NCI-H526 treated with DMSO at 0.1 percent for 48 hours (cell line): ENCODE measurements at regions not wholly inside any gene's neighbourhood (a gene's known extent, or its start where the extent isn't known, plus 50 kb on each side); places are given as distances from the start of the nearest gene placed in this dataset.
A peak's percentile ranks its signal among the peaks of the same experiment; 100 is the strongest.
"Not testable (repeated sequence)": the region's sequence is repeated elsewhere in the genome, so short reads cannot be mapped to it uniquely, and the experiment has no call there.

Experiments used
- DNase-seq: peaks from one replicate; lab custom pipeline; 2025; lab: John Stamatoyannopoulos, UW

DNA sequence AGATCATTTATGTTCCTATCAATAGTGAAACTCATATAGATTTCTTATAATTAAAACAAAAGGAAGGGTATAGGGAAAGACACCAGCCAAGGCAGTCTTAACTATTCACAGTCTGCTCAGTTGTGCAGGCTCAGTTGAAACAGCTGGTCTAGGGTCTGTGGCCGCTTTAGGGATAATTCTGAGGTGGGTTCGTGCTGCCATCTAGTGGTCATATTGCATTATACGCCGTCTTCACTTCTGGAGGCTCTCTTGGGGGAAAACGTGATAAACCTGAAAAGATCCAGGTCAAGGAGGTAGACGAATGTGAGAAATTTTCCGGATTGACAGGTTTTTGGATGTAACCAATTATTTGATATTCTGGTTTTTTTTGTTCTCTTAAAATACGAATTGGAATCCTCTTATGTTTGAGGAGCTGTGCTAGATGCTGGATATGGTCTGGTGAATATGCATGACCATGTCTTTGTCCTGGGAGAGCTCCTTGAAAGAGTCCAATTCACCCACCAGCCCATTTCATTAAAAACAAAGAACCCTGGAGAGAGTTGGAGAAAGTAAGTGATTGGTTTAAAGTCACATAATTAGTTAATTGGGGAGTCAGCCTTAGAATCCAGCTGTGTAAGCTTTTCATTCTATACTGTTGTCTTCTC lies 492.4 kb downstream of the PLCL1 start:
- peak; percentile 54 for DNase-seq

DNA sequence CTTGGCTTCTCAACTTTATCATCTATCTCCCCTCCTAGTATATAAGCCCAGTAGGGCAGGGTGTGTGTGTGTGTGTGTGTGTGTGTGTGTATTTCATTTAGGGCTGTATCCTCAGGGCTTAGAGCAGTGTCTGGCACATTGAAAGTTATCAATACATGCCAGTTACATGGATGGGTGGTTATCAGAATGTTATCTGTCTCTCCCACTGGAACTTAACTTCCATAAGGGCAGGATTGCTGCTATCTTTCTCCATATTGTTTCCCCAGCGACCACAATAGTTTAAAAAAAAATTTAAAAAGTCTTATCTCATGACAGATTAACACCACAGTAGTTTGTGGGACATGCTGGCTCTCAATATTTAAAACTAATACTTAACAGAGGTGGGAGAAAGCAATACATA lies 488.9 kb downstream of the PLCL1 start:
- DNase-seq = no peak

DNA sequence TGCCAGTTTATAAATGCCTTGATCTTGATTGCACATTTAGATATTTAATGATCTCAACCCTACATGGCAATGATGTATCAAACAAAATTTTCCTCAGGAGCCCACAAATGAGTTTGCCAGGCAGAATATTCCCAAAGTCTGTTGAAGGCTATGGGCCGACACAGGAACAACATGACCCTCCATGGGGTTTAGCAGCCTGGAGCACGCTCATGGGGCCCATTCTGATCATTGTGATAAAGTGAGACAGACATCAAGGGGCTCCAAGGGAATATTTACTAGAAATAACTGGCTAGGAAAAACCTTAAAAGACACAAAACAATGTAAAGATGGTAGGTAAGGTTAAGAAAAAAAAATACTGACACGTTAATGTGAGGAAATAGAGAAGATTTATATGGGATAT lies 485.4 kb downstream of the PLCL1 start:
- DNase-seq = no peak

DNA sequence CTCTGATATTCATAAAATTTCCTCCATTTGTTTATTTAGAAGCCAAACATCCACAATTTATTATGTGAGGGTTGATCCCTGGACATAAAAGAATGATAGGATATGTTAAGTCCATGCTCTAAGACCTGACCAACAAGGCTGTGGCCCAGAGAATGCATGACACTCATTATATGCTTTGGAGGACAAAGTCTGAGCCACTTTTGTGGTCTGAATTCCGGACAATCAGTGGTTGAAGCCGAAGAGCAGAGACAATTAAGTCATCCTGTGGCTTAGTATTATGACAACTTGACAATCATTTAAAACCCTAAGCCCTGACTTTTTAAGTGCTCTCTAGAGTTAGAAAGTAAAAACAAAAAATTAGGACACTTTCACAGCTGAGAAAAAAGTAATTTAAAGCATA lies 483.3 kb downstream of the PLCL1 start:
- no peak for DNase-seq

DNA sequence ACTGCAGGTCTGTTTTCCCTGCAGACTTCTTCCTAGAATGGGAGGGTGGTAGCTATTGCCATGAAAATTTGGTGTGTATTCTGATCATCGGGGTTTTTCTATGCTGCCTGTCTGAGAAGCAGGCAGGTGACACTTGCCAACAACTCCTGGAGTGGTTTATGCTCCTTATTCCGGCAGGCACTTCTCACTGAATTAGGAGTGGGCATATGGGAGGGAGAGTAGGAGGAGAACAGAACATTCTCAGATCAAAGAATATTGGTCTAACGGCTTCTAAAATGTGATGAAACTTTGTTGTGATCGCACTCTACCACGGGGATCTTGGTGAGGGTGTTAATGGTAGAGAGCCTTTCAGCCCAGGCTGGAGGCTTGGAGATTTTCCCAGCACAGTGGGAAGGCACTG lies 480.8 kb downstream of the PLCL1 start:
- no peak for DNase-seq

DNA sequence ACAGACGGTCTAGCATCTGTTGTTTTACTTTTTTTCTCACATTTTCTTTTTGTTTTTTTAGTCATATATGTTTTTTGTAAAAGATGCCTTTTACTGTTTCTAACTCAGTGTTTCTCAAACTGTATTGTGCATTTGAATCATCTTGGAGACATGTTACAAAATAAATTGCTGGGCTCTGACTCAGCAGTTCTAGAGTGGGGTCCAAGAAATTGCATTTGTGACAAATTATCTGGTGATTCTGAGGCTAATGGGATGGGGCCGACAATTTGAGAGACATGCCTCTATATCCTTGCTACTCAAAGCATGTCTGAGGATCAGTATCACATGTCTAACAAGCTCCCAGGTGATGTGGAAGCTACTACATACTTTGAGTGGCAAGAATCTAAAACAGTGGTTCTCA lies 478.8 kb downstream of the PLCL1 start:
- DNase-seq = no peak

DNA sequence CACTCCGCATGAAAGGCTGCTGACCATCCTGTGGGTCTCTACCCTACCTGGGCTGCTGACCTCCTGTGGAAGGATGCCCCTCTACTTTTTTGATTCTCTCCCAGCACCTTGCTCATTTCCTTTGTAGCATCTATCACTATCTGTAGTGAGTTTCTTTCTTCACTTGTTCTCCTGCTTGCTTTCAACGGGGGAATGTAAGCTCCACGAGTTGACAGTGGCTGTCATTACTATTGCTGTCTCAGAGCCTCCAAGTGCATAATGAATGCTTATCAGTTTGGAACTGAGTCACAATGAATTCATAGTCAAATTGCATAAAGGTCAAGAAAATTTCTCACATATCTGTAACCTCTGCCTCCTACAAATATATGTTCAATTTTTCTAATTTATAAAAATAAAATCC lies 477.7 kb downstream of the PLCL1 start:
- no peak for DNase-seq

DNA sequence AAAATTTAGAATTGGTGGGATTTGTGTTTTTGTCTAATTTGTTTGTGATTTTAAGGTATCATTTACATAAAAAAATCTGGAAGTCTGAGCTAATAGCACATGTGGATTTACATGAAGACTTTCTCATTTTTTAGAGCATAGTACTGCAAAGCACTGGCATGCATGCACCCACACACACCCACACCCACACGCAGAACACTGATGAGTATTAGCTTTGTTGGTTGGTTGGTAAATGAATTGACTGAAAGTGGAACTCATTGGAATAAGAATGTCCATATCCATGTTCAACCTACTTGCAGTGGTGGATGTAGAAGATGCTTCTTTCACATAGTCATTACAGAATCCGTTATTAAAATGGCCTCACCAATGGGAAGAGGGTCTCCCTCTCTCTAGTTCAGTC lies 475.8 kb downstream of the PLCL1 start:
- no peak for DNase-seq

DNA sequence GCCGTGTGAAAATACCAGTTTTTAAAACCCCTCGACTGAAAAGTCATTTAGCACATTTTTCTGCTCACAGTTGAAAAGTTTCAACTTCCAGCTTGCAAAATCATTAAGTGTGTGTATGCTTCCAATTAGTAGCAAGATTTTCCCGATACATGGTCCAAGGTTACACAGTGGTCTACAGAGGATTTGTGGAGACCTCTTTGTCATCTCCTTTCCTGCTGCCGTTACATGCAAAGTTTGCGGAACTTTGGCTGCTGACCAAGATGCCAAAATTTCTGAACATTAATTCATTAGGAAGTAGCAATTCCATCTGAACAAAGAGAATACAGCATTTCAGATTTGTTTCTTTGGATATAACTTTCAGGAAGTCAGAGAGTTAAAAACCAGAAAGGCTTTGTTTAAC lies 474.6 kb downstream of the PLCL1 start:
- DNase-seq = no peak

DNA sequence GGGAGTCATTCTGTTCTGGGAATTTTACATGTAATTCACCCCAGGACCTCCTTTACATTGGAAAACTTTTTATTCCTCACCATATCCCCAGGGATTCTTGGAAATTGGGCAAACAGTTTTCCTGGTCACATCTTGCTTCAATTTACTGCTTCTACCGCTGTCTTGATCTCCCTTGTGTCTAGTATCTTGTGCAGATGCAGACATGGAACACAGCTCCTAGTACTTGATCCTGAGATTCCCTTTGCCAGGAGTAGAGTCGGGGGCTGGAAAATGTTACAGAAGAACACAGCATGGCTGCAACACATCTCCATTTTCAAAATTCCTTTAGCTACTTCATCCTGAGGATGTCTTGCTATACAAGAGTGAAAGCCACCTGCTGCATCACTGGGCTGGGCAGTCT lies 472.8 kb downstream of the PLCL1 start:
- DNase-seq = no peak

DNA sequence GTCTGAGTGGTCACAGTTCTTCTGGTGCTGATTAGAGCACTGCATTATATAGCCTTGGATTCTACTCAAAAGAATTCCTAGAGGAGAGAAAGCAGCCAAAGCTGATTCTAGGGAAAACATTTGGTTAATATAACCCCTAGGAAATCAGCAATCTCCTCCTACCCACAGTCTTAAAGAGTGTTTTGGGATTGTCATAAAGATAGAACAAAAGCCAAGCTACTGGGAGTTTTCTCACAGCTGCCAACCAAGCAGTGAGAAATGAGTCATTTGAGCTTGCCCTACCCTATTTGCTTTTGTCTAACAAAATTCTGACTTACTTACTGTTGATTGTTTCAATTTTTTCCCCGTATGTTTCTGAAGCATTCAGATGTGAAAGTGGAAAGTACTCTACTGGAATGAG lies 469.3 kb downstream of the PLCL1 start:
- no peak for DNase-seq

DNA sequence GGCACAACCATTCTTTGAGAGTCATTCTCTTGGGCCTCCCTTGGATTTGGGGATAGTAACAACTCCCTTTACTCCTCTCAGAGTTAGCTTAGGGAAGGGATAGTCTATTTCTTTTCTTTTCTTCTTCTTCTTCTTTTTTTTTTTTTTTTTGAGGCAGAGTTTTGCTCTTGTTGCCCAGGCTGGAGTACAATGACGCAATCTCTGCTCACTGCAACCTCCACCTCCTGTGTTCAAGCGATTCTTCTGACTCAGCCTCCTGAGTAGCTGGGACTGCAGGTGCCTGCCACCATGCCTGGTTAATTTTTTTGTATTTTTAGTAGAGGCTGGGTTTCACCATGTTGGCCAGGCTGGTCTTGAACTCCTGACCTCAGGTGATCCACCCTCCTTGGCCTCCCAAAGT lies 465.8 kb downstream of the PLCL1 start:
- DNase-seq = not testable (repeated sequence)

DNA sequence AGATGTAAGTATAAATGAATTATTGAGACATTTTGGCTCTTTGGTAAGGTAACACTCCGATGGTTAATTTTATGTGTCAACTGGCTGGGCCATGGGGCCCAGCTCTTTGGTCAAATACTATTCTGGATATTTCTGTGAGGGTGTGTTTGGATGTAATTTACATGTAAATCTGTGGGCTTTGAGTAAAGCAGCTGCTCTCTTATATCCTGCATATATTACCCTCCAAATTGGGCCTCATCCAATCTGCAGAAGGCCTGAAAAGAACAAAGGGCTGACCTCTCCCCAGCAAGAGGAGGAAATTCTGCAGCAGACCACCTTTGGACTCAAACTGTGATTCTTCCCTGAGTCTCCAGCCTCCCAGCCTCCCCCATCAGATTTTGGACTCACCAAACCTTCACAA lies 464.1 kb downstream of the PLCL1 start:
- DNase-seq = no peak

DNA sequence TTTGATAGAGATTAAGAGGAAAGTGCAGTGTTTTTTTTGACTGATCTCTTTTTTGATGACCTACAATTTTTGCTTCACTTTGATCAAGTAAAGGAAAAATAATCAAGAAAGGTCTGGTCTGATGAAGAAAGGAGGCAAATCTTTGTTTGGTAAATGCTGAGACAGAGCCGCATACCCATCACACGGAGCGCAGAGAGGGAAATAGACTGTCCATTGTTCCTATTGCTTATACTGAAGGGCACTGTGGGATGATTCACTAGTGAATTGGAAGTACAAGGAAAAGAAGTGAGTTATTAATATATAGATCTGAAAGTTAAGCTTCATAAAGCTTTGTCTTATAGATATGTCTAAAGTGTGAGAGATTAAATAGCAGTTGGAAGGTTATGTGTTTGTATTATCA lies 455.1 kb downstream of the PLCL1 start:
- DNase-seq = no peak

DNA sequence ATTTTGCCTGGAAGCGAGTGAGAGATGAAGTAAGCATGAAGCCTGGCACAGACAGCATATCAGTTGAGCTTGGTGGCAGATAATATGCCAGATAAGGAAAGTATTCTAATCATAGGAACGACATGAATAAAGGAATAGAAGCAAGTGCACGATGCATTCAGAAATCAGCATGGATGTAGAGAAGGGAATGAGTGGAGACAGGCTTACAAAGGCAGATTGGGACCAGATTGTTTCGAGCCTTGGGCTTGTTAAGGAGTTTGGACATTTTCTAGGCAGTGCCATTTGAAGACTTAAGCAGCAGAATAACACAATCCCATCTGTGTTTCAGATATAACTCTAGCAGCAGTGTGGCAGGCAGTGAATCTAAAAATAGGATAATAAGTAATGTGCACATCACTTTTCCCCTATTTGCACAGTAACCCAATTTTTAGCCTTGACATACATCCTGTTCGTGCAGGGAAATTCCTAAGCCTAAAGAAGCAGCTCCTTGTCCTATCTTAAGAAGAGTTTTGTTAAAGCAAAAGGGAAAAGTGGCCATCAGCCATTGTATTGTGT lies 450.2 kb downstream of the PLCL1 start:
- no peak for DNase-seq

DNA sequence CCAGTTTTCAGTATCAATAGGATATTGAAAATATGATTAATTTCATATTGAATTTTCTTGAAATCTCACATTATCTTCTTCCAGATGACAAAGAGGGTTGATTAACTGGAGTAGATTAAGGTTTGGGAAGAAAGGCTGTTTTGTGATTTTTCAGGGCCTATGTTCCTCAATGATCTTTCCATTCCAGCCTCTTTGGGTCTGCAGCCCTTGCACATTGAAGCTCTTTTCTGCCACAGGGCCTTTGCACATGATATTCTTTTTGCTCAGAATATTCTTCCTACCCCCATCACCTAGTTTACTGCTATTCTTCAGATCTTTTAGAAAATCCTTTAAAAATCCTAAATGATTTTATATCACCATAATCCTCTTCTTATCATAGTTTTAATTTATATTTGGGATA lies 449.6 kb downstream of the PLCL1 start:
- no peak for DNase-seq

DNA sequence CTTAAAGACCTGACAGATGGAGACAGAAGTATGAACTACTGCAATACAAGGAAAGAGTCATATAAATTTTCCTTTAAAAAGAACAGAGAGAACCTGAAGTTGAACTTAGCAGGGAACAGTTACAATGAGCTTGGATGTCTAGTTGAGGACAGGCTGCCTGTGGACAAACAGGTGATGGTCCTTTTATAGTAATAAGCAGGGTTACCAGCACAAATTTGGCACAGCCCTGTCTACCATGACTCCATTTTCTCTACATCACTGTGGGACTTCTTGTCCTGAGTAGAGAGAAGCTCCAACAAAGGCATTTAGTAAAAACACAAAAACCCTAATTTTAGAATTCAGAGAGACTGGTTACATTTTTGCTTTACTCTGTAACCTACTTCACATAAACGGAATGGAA lies 448.1 kb downstream of the PLCL1 start:
- DNase-seq = no peak

DNA sequence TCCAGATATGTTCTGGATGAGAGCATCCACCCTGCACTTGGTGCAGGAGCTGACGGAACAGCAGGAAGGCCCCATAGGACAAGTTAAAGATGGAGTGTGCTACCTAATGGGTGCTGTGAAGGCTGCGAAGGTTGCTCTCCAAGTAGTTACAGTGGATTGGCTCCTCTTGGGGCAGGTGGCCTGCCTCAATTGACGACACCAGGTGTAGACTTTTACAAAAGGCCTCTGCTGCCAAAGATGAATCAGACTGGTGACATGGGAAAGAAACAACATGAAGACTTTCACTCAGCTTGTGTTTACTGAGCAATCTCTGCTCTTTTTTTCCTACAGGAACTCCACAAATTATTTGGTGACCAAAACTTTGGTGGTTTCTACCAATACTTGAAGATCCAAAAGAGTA lies 437.7 kb downstream of the PLCL1 start:
- DNase-seq = no peak

DNA sequence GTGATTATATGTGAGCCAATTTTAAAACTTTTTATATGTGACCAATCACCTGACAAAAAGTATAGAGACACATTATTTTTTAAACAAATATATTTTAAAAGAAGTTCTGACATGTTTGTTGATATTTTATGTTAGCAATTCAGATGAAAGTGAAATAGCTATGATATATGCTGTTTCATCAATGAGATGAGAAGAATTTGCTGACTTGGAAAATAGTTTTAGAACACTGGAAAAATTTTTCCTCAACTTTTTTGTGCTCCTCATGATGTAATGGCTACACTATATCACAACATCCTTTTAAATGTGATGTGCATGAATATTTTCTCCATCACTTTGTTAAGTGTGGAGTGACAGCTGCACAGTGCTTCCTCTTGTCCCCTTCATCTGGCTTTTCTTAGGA lies 434.0 kb downstream of the PLCL1 start:
- DNase-seq = no peak

DNA sequence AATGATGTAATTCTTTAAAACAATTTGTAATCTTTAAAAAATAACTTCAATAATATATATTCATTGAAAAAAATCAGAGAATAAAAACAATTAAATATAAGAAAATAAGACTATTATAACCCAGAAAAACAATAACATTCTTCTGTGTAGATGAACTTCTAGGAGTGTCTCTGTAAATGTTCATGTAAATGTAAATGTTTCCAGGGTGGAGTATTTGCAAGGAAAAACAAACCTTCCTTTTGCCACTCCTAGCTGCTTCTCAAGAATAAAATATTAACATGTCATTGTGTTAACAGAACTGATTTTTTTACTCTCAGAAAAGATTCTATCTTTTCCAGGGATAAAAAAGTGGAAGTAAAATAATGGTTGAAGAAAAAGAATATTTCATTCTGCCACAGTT lies 431.9 kb downstream of the PLCL1 start:
- no peak for DNase-seq

DNA sequence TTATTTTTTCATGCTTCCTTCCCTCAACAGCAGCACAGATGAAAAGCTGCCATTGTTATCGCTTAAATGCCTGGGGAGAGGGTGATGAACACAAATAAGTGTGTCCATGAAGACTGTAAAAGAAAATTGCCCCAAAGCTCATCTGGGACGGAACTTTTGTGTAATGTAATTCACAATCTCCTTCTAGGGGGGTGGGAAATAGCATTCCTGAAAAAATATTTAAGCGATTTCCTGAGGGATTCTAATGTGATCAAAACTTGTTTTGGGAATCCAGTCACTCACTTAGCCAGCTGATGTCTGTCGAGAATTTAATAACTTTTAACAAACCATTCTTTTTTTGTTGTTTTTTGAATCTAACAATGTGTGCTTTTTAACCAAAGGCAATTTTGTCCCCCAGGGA lies 427.9 kb downstream of the PLCL1 start:
- DNase-seq = no peak

DNA sequence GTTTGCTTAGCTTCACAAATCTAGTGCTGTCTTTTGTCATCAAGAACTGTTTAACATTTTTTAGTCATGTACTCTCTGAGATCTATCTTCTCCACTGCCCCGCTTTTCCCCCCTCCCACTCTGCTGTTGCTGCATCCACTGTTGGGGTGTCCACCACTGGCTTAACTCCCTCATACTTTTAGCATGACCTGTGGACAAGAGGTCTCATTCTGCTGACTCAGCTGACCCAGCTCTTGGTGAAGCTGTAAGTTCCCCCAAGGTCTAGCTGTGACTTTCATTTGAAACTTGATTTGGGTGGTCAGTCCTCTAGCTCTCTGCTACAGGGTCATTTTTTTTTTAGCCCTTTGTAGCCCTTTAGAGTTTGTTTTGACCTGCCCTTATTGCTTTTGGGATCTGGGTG lies 427.2 kb downstream of the PLCL1 start:
- DNase-seq = no peak

DNA sequence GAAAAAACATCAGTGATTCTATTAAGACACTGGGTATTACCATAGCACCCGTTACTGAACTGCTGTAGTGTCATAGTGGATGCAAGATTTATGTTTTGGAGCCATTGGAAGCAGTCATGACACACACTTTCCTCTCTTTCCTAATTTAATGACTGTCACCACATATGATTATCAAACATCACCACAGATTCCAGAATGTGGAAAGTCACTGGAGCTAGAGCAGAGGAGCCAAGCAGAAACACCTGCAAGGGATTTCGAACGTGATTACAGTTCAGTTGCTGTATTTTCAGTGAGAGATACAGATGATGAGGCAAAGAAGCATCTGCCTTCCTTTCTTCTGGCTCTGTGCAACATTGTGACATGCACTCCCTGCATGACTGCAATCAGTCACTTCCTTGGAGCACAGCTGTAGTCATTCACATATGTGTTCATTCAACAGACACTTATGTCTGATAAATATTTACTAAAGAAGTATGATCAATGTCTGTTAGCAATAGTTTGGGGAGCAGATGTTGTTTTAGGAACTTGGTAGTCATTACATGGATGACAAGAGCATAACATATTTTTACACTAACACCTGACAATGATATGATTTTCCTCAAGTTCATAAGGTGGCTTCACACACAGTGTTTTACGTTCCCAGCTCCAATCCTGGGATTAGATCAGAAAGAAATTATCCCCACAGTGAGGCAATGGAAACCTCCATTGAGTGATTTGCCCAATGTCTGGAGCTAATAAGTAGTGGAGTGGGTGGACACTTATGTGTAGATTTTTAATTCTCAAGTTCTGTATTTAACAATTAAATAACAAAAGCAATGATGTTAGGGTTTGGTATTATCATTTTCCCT lies 416.6 kb downstream of the PLCL1 start:
- no peak for DNase-seq

DNA sequence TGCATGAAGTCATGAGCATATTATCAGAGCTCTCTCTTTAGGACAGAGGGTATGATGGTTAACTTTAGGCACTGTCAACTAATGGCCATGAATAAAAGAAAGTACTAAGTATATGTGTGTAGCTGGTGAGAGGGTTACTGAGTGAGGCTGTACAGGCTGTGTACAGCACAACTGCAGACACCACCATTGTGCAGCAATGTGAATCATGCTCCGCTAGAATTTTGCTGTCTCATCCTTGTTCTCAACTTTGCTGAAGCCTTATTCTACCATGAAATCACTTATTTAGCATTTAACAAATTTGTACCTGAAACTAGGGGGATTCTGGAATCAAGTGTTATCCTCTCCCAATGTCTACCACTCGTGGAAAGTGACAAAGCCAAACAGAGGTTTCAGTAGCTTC lies 414.9 kb downstream of the PLCL1 start:
- DNase-seq = no peak
